ENCODE measurements at regions not wholly inside any gene's neighbourhood (a gene's known extent, or its start where the extent isn't known, plus 50 kb on each side); places are given as distances from the start of the nearest gene placed in this dataset.

DNA sequence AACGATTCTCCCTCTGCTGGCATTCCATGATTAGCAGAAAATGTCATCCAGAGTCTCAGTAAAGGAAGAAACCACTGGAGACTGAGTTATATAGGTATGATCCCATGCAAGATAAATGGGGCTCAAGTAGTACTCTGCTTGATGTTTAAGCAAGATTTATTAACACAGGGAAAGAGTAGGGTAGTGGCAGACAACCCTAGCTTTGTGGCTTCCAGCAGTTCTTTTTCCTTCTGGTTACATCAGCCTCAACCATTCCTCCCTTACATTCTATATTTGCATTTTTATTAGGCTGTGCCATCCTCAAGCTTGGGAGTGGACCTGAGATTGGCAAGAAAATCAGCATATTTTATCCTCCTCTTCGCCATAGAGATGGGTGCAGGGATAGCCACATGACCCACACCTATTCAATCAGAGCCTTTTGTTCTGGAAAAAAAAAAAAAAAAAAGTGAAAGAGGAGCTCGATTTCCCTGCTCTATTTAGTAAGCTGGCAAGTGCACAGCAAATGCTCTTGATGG is 402.1 kb downstream of the ZNF536 start:
- no peak for DNase-seq

DNA sequence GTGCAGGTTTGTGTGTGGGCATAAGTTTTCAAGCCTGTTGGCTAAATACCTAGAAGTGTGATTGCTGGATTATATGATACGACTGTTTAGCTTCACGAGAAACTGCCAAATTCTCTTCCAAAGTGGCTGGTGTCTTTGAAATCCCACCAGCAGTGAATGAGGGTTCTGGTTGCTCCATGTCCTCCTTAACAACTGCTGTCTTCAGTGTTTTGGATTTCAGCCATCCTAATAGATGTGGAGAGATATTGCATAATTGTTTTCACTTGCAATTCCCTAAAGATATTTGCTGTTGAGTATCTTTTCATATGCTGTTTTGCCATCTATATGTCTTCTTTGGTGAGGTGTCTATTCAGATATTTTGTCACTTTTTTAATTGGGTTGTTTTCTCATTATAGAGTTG is 390.5 kb downstream of the ZNF536 start:
- DNase-seq: no peak

GRCh38 chr19:30760014-30760413 is 387.8 kb downstream of the ZNF536 start:
- DNase-seq: no peak

DNA sequence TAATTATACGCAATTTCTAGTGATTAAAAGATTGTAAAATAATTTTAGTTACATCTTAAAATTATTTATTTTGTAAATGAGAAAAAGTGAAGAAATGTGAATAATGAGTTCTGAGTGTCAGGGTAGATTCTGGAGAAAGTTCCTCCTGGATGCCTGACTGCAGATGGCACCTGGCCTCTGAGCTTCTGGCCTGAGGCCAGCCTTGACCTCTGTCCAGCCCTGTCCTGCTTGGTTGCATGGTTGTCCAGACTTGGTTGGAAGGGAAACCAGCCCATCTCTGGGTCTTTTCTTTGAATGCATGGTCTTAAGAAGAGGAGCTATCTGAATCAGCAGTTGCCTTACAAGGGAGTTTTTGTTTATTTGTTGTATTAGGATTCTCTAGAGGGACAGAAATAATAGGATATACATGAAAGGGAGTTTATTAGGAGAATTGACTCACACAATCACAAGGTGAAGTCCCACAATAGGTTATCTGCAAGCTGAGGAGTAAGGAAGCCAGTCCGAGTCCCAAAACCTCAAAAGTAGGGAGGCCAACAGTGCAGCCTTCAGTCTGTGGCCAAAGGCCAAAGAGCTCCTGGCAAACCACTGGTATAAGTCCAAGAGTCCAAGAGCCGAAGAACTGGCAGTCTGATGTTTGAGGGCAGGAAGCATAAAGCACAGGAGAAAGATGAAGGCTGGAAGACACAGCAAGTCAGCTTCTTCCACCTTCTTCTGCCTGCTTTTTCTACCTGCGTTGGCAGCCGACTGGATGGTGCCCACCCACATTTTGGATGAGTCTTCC is 385.8 kb downstream of the ZNF536 start:
- DNase-seq: no peak

DNA sequence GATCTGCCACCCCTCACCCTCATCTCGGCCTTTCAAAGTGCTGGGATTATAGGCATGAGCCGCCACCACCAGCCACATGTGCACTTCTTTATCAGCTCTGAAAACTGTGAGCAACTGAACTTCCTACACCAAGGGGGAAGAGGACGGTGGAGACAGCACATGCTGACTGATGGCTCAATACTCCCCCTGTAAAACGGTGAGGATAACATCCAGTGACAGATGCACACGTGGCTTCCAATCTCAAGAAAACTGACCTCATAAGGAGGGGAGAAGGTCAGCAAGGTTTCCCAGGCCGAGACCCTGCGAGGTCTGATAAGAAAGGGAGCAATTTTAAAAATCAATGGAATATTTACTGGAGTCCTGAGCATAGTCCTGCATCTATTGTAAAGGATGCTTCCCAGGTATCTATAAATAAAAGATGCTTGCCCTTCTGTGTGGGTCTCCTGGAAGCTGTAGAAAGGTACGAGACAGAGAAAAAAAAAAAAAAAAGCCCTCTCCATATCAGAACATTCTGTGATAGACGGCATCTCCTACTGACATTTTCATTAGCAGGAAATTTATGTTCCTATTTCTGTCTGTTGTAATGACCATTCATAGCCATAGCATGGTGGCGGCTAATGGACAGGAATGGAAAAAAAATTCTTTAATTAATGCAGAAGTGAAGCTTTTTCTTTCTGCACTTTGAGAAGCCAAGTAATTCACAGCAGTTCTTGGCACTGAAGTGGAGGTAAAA is 385.1 kb downstream of the ZNF536 start:
- no peak for DNase-seq

DNA sequence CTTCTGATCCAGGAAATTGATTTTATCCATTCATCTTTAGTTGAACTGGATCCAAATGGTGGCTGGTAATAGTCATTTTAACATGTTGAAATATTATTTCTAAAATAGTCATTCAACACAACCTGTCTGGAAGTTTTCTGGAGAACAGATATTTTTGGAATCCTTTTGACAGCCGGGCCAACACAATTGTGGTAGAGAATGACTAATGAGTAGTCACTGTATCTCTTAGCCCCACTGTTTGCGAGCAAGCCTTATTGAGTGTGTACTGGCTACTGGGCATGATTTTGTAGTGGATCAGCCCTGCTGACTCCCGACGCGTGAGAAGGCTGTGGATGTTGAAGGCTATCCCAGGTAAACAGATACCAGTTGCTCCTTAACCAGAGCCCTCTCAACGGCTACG is 383.4 kb downstream of the ZNF536 start:
- no peak for DNase-seq

- no peak for DNase-seq
Measured at GRCh38 chr19:30754162-30754561, 382.0 kb downstream of the ZNF536 start.

- DNase-seq: no peak
Measured at GRCh38 chr19:30752876-30753275, 380.7 kb downstream of the ZNF536 start.

- DNase-seq: no peak
Measured at GRCh38 chr19:30752201-30752600, 380.0 kb downstream of the ZNF536 start.

DNA sequence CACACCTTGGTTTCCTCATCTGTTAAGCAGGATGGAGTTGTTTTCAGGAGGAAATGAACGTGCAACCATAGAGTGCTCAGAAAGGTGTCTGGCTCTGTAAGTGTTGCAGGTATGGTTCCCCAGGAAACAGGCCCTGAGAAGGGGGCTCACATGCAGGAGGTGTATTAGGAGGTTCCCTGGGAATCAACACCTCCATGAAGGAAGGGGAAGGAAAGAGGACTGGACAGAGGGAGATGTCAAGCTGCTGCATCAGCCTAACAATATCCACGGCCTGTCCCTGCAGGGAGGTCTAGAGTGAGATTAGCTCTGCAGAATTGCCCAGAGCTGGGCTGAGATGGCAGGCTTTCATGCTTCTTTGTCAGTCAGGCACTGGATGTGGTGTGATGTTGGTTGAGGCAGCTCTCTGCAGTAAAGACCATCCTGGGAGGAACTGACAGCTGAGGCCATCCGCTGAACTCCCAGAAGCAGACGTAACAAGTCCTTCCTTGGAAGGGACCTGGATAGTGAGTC is 373.3 kb downstream of the ZNF536 start:
- DNase-seq: no peak

DNA sequence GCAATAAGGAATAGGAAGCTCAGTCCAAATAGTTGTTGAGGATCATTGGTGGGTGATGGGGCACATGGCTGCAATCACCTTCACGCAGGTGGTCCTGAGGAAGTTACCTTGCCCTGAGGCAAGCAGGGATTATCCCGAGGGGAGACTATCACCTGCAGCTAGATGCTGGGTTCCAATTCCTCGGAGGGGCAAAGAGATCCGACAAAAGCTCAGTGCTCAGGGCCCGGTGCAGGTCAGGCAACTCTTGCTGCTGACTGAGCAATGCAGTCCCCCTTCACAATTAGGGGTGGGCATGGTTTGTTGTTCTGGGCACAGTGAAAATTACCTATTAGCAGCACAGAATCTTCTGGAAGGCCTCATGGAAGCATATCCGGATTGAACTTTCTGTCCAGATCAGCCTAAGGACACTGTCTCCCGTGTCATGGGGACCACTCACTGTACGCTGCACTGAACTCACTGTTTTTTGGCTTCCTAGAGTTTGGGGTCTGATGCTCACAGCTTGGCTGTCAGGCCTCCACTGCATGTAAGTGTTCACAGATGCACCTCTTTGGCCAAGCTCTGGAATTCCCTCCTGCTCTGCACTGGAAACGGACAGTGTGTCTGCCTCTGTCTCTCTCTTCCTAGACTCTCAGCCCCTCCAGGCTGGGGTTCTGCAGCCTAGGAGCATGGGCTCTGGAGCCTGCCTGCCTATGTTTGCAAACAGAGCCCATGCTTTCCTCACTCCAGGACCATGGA is 372.7 kb downstream of the ZNF536 start:
- DNase-seq: no peak

DNA sequence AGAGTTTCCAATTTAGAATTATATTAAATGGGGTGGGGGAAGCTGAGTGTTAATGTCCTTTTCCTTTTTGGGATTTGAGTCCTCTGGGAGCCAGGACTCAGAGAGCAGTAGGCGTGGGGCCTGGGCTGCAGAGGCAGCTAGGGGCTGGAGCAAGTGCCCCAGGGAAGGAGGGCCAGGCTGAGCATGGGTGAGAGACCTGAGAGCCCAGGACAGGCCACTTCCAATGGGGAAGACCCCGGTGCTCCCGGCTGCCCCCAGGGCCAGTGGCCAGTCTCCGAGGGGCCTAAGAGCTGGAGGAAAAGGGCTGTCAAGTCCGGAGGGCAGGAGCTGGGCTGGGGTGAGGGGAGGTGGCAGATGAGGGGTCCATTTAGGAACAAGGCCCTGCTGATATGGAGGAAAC is 371.5 kb downstream of the ZNF536 start:
- DNase-seq: no peak

DNA sequence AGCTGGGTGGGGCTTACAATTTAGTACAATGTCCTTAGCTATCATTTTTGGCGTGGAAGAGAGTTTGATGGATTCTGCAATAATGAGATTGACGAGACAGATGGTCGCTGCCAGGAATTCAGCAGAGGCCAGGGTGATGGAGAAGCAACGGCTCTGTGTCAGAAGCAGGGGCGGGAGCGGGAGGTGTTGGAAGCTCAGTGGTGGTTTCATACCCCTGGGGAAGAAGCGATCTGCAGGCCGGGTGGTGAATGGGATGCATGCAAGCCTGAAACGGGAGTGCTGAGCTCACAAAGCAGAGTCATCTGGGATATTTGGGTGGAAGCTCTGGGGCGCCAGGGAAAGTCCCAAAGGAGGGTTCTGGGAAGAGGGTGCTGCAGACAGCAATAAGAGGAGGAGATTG is 370.8 kb downstream of the ZNF536 start:
- DNase-seq: no peak

DNA sequence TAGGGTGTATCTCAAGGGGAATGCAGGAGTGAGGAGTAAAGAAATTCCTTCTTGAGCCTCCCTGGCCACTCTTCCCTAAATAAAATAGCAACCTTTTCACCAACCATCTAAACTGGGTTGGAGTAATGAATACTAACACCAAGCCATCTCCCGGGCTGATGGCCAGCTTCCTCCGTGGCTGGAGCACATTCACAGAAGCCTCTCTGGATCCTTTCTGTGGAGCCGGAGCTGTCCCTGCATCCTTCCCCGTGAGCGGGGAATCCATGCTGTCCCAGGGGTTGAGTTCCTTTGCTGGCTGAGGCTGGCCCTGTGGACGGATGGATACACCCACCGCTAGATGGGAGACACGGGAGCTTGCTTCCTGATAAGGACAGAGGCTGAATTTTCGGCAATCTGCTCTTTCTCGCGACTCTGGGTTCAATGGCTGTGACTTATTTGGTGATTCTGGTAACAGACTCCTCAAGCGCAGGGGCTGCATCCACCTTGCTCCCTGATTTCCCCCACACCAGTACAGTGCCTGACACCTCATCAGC is 370.3 kb downstream of the ZNF536 start:
- DNase-seq: no peak

- DNase-seq: no peak
Measured at GRCh38 chr19:30741566-30741965, 369.4 kb downstream of the ZNF536 start.

DNA sequence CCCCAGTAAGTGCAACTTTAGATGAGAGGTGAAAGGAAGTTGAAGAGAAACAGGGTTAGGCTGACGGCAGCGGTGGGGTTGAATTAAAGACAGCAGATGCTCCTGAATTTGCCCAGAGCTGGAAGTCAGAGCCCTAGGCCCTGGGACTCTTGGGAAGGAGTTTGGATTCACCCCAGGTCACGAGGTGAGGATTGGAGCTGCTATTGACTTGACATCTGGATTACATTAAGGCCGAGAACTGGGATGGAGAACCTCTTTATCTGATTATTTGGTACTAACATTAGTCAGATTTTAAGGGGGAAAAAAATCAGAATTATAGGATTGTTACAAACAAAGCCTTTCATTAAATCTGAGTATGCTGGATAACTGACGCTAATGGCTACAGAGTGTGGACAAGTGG is 367.2 kb downstream of the ZNF536 start:
- DNase-seq: no peak

GRCh38 chr19:30738047-30738446 is 365.9 kb downstream of the ZNF536 start:
- DNase-seq: no peak

- no peak for DNase-seq
Measured at GRCh38 chr19:30734669-30735068, 362.5 kb downstream of the ZNF536 start.

- DNase-seq: no peak
Measured at GRCh38 chr19:30733826-30734550, 361.8 kb downstream of the ZNF536 start.

GRCh38 chr19:30731591-30731990 is 359.4 kb downstream of the ZNF536 start:
- no peak for DNase-seq

GRCh38 chr19:30729451-30729850 is 357.3 kb downstream of the ZNF536 start:
- DNase-seq: no peak

DNA sequence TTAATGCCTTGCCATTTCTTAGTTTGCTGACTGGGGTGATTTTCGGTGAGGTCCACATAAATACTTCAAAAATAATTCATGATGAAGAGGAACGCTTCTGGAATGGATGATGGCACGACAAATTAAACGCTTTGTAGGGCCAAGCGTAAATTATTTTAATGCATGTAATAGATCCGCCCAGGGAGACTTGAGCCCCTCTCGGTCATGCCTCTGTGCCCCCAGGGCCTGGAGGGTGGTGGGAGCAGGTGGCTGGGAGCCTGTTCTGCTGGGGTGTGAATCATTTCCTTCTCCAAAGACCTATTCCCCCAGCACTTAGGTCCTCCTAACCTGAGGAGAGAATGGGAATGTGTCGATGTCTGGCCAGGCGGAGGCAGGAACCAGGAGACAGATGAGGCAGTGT is 350.6 kb downstream of the ZNF536 start:
- DNase-seq: no peak

Data from hematopoietic multipotent progenitor cell treated with erythropoietin and hydrocortisone succinate and interleukin-3 and kit ligand, for 8 days (in vitro differentiated cells).